GM18498 (cell line): ENCODE measurements at regions not wholly inside any gene's neighbourhood (a gene's known extent, or its start where the extent isn't known, plus 50 kb on each side); places are given as distances from the start of the nearest gene placed in this dataset.

Experiments
- ATAC-seq: cut with Tn5 transposase; IDR thresholded peaks from one replicate; pipeline ENCODE4 v1.9.1; 2021; ENCODE audit warnings: mild to moderate bottlenecking, moderate library complexity; ENCODE audit not compliant: unreplicated experiment

DNA sequence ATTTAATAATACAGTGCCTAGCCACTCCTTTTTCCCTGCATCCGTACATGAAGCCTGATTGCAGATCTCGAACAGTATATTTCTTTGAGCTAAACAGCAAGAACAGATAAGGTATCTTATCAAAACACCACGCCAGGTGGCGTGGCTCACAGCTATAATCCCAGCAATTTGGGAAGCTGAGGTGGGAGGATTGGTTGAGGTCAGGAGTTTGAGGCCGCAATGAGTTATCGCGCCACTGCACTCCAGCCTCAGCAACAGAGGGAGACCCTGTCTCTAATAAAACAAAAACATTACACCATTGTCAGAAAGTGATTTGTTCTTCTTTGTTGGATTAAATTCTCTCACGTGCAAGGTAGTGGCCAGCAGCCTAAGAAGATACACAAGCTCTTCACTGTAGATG, 291.2 kb upstream of the DMRT1 start:
- ATAC-seq: no peak

DNA sequence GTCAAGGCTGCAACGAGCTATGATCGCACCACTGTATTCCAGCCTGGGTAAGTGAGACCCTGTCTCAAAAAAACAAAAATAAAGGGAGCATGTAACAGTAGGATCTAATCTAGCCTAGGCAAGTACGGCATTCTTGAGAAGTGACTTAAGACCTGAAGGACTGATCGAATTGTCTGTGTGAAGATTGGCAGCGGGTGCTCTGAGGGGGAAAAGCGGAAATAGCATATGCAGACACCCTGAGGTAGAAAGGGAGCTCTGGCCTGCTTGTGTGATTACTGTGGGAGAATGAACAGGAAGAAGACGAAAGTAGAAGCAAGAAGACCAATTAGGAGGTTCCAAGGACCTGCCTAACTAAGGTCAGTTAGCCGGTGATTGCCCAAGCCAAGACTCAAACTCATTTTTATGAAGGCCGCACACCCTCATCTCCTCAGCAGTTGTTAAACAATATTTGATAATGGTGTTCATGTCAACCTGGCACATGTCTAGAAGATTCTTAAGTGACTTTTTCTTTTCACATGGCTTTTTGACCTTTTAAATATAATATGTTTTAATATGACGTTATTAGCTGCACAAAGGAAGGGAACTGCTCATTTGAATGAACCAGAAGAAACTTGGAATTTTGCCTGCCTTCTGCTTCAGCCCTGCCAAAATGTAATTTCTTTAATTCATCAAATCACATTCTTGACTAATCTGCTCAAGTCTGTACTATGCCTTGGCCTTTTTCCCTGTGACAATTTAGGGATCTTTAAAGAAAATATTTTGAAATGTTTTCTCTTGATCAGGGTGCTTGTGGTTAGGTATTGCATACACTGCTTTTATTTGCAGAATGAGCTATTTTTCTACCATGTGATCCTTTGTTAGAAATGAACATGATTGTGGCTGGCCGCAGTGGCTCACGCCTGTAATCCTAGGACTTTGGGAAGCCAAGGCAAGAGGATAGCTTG, 289.2 kb upstream of the DMRT1 start:
- ATAC-seq: no peak

DNA sequence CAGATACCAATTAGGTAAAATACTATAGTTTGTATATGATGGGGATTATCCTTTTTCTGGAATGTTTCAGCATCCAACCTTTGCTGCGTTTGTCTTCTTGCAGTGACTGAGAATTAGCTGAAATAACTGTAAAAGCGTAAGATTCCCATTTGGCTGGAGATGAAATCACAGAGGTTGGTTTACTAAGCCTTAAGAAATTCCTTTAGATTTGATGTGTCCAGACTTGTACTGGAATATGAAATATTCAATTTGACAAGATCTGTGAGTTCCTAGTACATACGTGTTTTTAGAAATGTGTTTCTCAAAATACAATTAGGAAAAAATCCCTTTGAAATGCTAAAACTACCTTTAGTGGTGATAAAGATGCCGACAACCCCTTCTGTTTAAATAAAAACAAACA, 286.0 kb upstream of the DMRT1 start:
- no peak for ATAC-seq

DNA sequence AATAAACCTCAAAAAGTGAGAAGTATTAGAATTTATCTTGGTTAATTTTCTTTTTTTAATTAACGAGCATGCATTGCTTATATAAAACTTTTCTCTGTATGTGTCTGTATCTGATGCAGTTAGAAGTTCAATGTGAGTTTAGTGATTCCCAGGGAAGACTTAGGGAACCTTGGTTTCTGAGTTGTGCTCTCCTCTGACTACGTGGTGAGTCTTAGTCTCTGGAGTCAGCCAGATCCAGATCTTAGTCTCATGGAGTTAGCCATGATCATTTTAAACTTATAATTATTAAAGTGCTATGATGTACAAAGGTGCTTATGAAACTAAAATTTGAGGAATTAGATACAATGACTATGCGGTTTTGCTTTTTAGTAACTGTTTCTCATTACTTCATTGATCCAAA, 285.3 kb upstream of the DMRT1 start:
- ATAC-seq: no peak

DNA sequence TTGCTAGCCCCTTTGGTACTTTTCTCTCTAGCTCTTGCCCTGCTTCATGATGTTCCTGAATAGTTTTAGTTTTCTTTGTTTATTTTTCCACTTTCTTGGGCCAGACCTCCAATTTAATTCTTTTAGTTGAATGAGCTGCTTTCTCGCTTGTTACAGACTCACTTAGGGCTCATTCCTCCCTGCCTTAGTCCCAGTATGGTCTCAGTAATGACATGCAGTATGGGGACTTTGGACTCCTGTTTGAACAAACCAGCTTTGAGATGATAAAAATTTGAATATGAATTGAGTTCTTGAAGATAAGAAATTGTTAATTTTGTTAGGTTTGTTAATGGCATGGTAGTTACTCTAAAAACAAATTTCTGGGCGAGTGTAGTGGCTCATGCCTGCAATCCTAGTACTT, 284.8 kb upstream of the DMRT1 start:
- no peak for ATAC-seq

DNA sequence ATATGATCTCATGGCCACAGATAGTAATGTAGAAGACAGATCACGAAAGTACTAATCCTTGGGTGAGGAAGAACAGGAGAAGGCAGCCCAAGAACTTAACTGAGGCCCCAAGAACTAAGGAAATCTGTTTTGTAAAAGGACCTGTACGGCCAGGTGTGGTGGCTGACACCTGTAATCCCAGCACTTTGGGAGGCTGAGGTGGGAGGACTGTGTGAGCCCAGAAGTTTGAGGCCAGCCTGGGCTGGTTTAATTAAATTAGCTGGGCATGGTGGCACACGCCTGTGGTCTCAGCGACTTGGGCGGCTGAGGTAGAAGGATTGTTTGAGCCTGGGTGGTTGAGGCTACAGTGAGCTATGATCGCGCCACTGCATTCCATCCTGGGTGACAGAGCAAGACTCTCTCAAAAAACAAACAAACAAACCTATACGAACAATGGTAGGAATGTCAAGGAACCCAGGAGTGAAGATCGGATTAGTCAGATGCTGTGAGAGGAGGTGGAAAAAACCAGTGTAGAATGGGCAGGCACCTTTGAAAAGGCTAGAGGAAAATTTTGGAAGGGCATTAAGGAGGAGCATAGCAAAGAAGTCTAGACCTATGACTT, 283.8 kb upstream of the DMRT1 start:
- ATAC-seq: no peak

- ATAC-seq: no peak
These were observed 280.1 kb upstream of the DMRT1 start for GRCh38 chr9:561427-561826.

GRCh38 chr9:563200-563599, 278.3 kb upstream of the DMRT1 start:
- ATAC-seq: no peak

DNA sequence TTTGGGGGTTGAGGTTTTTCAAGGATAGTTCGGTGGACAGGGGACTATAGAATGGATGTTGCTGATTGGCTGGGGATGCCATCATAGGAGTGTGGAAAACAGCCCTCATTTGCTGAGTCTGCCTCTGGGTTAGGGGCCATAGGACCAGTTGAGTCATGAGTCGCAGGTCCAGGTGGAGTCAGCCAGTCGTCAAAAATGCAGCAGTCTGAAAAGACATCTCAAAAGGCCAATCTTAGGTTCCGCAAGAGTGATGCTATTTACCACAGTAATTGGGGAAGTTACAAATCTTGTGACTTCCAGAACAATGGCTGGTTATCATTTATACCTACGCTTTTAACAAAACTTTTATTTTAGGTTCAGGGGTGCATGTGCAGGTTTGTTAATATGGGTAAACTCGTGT, 276.0 kb upstream of the DMRT1 start:
- no peak for ATAC-seq

GRCh38 chr9:567128-567746, 274.3 kb upstream of the DMRT1 start:
- ATAC-seq: peak; percentile 92

GRCh38 chr9:567747-568305, 273.7 kb upstream of the DMRT1 start:
- no peak for ATAC-seq

DNA sequence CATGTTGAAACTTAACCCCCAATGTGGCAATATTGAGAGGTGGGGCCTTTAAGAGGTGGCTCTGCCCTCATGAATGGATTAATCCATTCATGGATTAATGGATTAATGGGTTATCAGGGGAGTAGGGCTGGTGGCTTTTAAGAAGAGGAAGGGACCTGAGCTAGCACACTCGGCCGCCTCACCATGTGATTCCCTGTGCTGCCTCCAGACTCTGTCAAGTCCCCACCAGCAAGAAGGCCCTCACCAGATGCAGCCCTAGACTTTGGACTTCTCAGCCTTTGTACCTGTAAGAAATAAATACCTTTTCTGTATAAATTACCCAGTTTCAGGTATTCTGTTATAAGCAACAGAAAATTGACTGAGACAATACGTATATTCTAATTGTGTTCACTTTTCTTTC, 272.2 kb upstream of the DMRT1 start:
- ATAC-seq: no peak

DNA sequence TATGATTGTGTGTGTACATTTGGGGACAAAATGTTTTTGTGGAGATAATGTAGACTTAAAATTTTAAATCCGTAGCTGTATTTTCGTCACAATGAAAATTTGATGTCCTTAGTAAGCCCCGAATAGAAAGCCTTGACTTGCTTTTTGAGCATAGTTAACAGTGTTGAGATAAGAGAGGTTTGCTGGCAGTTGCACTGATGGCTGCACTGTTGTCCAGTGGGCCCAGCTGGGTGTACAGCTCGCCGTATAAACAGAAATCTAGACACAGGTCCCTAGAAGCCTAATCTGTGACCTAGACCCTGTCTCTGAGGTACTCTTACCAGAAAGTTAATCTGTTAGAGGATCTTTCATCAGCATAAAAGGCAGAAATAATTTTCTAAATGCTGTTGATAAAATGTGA, 271.3 kb upstream of the DMRT1 start:
- ATAC-seq: no peak

GRCh38 chr9:571066-571465, 270.4 kb upstream of the DMRT1 start:
- no peak for ATAC-seq

- ATAC-seq: no peak
These were observed 269.8 kb upstream of the DMRT1 start for GRCh38 chr9:571741-572140.

DNA sequence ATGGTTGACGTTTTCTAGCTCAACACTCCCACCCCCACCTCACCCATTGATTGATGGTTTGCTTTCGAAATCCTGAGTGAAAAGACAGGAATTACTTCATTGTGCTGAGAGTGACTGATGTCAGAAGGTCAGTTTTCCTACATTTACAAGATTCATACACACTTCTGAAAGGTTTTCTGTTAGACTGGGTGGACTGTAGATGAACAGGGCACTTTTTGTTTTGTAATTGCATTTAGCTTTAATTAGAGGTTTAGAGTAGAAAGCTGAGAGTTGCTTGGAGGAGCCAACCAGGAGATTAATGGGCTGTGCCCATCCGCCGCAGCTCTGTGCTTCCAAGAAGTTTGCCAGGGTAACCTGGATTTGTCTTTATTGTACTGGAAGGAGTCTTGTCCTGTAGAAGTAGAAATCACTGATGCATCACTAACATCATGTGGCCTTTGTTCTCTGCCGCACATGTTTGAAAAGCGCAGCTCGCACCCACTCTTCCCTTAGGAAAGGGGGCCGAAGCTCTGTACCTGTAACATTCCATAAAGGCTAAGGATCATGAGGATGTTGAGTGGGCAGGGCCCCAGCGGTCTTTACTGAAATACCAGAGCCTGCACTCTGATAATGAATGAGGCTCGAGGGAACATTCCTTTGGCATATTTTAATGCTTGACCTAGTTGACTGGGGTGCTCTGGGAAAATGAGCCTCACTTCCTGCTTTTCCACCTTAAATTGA, 267.6 kb upstream of the DMRT1 start:
- ATAC-seq: no peak

- ATAC-seq: no peak
These were observed 266.4 kb upstream of the DMRT1 start for GRCh38 chr9:575139-575538.

GRCh38 chr9:580652-581342, 260.7 kb upstream of the DMRT1 start:
- no peak for ATAC-seq

DNA sequence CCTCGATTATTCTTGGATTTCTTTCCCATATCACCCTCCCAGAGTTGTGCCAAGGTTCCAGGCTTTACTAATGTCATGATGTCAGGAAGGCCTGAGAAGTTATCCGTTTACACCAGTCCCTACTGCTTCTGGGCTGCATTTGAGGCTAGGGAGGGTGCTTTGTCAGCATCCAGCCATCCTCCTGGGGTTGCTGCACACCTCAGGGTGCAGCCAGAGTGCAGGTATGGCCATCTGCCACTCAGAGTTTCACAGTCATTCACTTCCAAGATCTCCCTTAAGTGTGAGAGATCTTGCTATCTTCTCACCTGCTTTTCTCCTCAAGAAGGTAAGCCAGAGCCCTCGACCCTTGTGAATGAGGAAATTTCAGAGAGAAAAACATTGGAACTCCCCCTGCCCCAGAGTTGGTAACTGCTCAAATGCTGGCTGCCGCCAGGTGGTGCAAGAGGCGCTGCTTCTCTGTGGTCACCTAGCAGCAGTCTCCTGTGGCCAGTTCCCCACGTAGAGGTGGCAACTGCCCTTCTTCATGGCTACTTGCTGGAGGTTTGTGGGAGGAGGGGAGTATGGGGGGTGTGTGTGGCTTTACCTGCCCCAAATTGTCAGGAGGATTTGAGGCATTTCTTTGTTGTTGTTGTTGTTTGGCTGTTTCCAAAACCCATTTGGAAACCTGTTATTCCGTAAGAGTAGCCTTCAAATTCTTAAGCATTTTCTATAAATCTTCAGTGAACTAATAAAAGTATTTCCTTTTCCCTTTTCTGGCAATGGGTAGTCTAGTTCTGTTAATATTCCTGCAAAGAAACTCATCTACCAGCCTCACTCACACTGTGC, 259.6 kb upstream of the DMRT1 start:
- ATAC-seq: no peak

DNA sequence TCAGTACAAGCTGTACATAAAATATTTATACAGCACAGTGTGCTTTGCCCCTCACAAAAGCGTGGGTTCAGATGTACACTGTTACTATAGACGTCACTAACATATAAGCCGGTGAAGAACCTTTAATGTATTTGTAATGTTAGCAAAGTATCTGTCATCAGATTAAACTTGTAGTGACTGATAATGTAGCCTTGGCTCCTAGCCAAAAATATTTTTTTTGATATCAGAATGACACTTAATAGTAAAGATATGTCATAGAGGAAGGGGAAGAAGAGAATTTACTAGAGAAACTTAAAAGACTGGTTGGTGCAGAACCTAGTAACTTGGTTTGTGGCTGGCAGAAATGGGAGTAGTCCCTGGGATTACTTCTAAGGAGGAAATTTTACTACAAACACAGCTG, 258.7 kb upstream of the DMRT1 start:
- ATAC-seq: no peak
